ENCODE measurements at regions not wholly inside any gene's neighbourhood (a gene's known extent, or its start where the extent isn't known, plus 50 kb on each side); places are given as distances from the start of the nearest gene placed in this dataset.

DNA sequence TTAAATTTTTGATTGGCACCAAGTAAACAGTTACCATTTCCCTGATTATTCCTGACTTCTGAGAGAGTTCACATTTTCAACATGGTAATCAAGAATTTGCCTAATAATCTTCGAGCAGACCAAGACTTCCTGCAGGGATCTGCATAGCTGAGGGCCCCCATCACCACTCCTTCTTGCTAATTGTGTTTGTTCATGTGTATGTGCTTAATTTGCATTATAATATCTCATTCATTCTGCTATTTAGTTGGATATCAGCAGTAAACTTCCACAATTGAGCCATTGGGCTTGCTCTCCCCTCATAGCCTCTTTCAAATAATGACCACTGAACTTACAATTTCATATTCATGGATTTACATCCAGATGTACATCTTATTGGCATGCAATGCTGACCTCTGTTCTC lies 292.5 kb downstream of the SPATA18 start:
- no peak overlapping the region for H3K27ac ChIP-seq (replicated peaks)
- TF ChIP-seq SPI1 (IDR thresholded peaks at IDR 0.05; ENCODE audit: borderline replicate concordance, low read depth) (no peak), GABPA (IDR thresholded peaks at IDR 0.05; ENCODE audit: low read depth) (no peak), POLR2AphosphoS5 (IDR thresholded peaks at IDR 0.05; ENCODE audit: low read depth) (no peak), CTCF (IDR thresholded peaks at IDR 0.05; ENCODE audit: insufficient read depth, low read length) (no peak)
- H3K27me3 ChIP-seq (ENCODE audit: insufficient read depth, poor library complexity, severe bottlenecking), result no peaks in the 10 kb centered on the region
- DNase-seq (ENCODE audit: low read depth in 1 of 2, low spot score in 1 of 2), result no peak
- no peak overlapping the region for H3K4me3 ChIP-seq (replicated peaks; ENCODE audit: insufficient read depth, low read length)

- no peak for TF ChIP-seq POLR2AphosphoS5 (IDR thresholded peaks at IDR 0.05; ENCODE audit: low read depth)
- no peak for TF ChIP-seq GABPA (IDR thresholded peaks at IDR 0.05; ENCODE audit: low read depth)
- no peak for TF ChIP-seq CTCF (IDR thresholded peaks at IDR 0.05; ENCODE audit: insufficient read depth, low read length)
- no peak for TF ChIP-seq SPI1 (IDR thresholded peaks at IDR 0.05; ENCODE audit: borderline replicate concordance, low read depth)
- TF ChIP-seq, protein P1, sequence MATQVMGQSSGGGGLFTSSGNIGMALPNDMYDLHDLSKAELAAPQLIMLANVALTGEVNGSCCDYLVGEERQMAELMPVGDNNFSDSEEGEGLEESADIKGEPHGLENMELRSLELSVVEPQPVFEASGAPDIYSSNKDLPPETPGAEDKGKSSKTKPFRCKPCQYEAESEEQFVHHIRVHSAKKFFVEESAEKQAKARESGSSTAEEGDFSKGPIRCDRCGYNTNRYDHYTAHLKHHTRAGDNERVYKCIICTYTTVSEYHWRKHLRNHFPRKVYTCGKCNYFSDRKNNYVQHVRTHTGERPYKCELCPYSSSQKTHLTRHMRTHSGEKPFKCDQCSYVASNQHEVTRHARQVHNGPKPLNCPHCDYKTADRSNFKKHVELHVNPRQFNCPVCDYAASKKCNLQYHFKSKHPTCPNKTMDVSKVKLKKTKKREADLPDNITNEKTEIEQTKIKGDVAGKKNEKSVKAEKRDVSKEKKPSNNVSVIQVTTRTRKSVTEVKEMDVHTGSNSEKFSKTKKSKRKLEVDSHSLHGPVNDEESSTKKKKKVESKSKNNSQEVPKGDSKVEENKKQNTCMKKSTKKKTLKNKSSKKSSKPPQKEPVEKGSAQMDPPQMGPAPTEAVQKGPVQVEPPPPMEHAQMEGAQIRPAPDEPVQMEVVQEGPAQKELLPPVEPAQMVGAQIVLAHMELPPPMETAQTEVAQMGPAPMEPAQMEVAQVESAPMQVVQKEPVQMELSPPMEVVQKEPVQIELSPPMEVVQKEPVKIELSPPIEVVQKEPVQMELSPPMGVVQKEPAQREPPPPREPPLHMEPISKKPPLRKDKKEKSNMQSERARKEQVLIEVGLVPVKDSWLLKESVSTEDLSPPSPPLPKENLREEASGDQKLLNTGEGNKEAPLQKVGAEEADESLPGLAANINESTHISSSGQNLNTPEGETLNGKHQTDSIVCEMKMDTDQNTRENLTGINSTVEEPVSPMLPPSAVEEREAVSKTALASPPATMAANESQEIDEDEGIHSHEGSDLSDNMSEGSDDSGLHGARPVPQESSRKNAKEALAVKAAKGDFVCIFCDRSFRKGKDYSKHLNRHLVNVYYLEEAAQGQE (IDR thresholded peaks at IDR 0.05; ENCODE audit: insufficient replicate concordance, low read depth), result no peak
These were observed 299.8 kb downstream of the SPATA18 start for GRCh38 chr4:52350926-52351325.

DNA sequence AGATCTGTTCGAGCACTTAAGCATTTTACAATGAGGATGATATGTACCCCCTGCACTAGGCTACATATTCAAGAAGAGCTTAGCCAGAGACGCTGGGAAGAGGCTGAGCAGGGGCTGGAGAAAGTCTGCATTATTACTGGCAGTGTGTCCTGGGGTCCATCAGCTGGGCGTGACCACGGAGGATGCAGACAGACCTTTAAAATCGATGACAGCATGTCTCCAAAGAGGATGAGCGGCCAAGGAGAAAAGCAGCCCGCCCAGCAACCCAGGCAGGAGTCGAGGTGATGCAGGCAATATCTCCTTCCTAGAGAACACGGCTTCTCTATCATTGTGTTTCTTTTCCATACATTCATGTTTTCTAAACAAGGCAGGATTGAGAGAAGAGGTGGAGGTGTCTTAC lies 300.7 kb downstream of the USP46 start:
- Histone ChIP-seq H3K27me3 (ENCODE audit: insufficient read depth, poor library complexity, severe bottlenecking) (no peaks in the 10 kb centered on the region), H3K27ac (replicated peaks) (no peak overlapping the region), H3K4me3 (replicated peaks; ENCODE audit: insufficient read depth, low read length) (no peak overlapping the region)
- DNase-seq (ENCODE audit: low read depth in 1 of 2, low spot score in 1 of 2), result no peak
- TF ChIP-seq SPI1 (IDR thresholded peaks at IDR 0.05; ENCODE audit: borderline replicate concordance, low read depth), result no peak
- TF ChIP-seq GABPA (IDR thresholded peaks at IDR 0.05; ENCODE audit: low read depth), result no peak
- no peak for TF ChIP-seq POLR2AphosphoS5 (IDR thresholded peaks at IDR 0.05; ENCODE audit: low read depth)
- TF ChIP-seq, protein P1 (IDR thresholded peaks at IDR 0.05; ENCODE audit: insufficient replicate concordance, low read depth), result no peak
- TF ChIP-seq CTCF (IDR thresholded peaks at IDR 0.05; ENCODE audit: insufficient read depth, low read length), result no peak

More at GRCh38 chr4:52350926-52351325, 299.8 kb downstream of the SPATA18 start:
- Histone ChIP-seq H3K4me3 (replicated peaks; ENCODE audit: insufficient read depth, low read length) (no peak overlapping the region), H3K27ac (replicated peaks) (no peak overlapping the region), H3K27me3 (ENCODE audit: insufficient read depth, poor library complexity, severe bottlenecking) (no peaks in the 10 kb centered on the region)
- DNase-seq (ENCODE audit: low read depth in 1 of 2, low spot score in 1 of 2), result no peak

DNA sequence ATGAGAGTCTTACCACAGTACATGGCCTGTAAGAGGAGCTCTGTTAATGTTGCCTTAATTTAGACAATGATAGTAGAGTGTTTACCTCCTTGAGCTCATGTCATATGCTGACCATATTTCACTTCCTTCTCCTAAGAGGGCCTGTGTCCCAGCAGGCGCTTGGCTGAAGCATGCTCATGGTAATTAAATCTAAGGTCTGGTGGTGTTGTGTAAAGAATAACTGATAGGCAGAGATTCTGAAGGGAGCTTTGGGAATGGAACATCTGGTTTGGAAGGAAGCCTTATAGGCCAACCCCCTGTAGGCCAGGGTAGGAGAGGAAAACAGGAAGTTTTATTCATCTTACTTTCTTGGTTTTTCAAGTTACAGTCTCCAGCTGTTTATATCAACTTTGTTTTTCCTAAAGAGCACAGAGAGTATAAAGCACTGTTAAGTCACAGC lies 300.2 kb downstream of the USP46 start:
- no peak overlapping the region for H3K4me3 ChIP-seq (replicated peaks; ENCODE audit: insufficient read depth, low read length)
- no peak for DNase-seq (ENCODE audit: low read depth in 1 of 2, low spot score in 1 of 2)
- no peak for TF ChIP-seq POLR2AphosphoS5 (IDR thresholded peaks at IDR 0.05; ENCODE audit: low read depth)
- no peak for TF ChIP-seq SPI1 (IDR thresholded peaks at IDR 0.05; ENCODE audit: borderline replicate concordance, low read depth)
- no peak for TF ChIP-seq CTCF (IDR thresholded peaks at IDR 0.05; ENCODE audit: insufficient read depth, low read length)
- H3K27me3 ChIP-seq (ENCODE audit: insufficient read depth, poor library complexity, severe bottlenecking), result no peaks in the 10 kb centered on the region
- H3K27ac ChIP-seq (replicated peaks), result no peak overlapping the region
